ENCODE measurements at regions not wholly inside any gene's neighbourhood (a gene's known extent, or its start where the extent isn't known, plus 50 kb on each side); places are given as distances from the start of the nearest gene placed in this dataset.

GRCh38 chr10:88221010-88221973 lies 357.9 kb downstream of the PTEN start:
- Mint-ChIP-seq H3K36me3 (ENCODE audit: low read depth) (no peaks in the 10 kb centered on the region), H3K4me3 (no peak overlapping the region), H3K27ac (no peak overlapping the region), H3K9me3 (no peaks in the 10 kb centered on the region), H3K27me3 (ENCODE audit: insufficient read depth) (no peaks in the 10 kb centered on the region), H3K4me1 (ENCODE audit: low read depth) (no peaks in the 10 kb centered on the region)
- no peak for DNase-seq
- TF ChIP-seq, protein P1, sequence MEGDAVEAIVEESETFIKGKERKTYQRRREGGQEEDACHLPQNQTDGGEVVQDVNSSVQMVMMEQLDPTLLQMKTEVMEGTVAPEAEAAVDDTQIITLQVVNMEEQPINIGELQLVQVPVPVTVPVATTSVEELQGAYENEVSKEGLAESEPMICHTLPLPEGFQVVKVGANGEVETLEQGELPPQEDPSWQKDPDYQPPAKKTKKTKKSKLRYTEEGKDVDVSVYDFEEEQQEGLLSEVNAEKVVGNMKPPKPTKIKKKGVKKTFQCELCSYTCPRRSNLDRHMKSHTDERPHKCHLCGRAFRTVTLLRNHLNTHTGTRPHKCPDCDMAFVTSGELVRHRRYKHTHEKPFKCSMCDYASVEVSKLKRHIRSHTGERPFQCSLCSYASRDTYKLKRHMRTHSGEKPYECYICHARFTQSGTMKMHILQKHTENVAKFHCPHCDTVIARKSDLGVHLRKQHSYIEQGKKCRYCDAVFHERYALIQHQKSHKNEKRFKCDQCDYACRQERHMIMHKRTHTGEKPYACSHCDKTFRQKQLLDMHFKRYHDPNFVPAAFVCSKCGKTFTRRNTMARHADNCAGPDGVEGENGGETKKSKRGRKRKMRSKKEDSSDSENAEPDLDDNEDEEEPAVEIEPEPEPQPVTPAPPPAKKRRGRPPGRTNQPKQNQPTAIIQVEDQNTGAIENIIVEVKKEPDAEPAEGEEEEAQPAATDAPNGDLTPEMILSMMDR (IDR thresholded peaks at IDR 0.05) = no peak

DNA sequence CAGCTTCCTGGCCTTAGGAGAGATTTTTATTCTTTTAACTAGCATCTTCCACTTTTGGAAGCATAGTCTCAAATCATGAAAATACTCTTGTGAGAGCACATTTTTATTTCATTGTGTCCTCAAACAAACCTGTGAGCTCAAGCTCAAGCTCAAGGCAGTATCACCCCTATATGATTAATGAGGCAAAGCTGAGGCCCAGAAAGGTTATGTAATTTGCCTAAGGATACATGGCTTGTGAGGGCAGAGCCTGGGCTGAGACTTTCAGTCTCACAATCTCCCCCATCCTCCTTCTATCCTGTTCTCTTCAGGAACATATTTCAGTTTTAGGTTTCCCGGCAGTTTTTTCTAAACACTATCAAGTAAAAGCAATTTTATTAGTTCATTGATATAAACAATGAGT lies 359.5 kb downstream of the PTEN start:
- peaks cover 10% of the 10 kb centered on the region for H3K4me1 Mint-ChIP-seq (ENCODE audit: low read depth)
- H3K27me3 Mint-ChIP-seq (ENCODE audit: insufficient read depth) = no peaks in the 10 kb centered on the region
- TF ChIP-seq, protein P1 (IDR thresholded peaks at IDR 0.05) = no peak
- no peak overlapping the region for H3K4me3 Mint-ChIP-seq
- no peak for DNase-seq
- no peak overlapping the region for H3K27ac Mint-ChIP-seq
- H3K9me3 Mint-ChIP-seq = no peaks in the 10 kb centered on the region
- no peaks in the 10 kb centered on the region for H3K36me3 Mint-ChIP-seq (ENCODE audit: low read depth)
